Activated CD4-positive, alpha-beta memory T cell treated with anti-CD3 and anti-CD28 coated beads for 36 hours (primary cell): ENCODE measurements at regions not wholly inside any gene's neighbourhood (a gene's known extent, or its start where the extent isn't known, plus 50 kb on each side); places are given as distances from the start of the nearest gene placed in this dataset.
"Not testable (repeated sequence)": the region's sequence is repeated elsewhere in the genome, so short reads cannot be mapped to it uniquely, and the experiment has no call there.

Experiments
- CTCF ChIA-PET: fragments of 350-600 bp; sonication (Branson Sonifier 250); formaldehyde crosslinking; loops from one replicate; lab custom pipeline; 2021; ENCODE audit warnings: antibody characterized with exemption, inconsistent platforms; lab: Charles Lee
- POLR2A ChIA-PET: fragments of 350-600 bp; sonication (Branson Sonifier 250); formaldehyde crosslinking; loops from one replicate; lab custom pipeline; 2021; ENCODE audit warnings: antibody characterized with exemption; lab: Charles Lee
- DNase-seq: peaks from one replicate; pipeline ENCODE4 v3.0.0-alpha.2; 2020
- H3K27ac Mint-ChIP-seq: one replicate; pipeline ENCODE4 v1.8.0; 2021; ENCODE audit warnings: mixed read lengths
- H3K27me3 Mint-ChIP-seq: one replicate; pipeline ENCODE4 v1.8.0; 2021; ENCODE audit warnings: mixed read lengths
- H3K36me3 Mint-ChIP-seq: one replicate; pipeline ENCODE4 v1.8.0; 2021; ENCODE audit warnings: mixed read lengths
- H3K4me1 Mint-ChIP-seq: one replicate; pipeline ENCODE4 v1.8.0; 2021; ENCODE audit warnings: low read depth, mixed read lengths
- H3K4me3 Mint-ChIP-seq: one replicate; pipeline ENCODE4 v1.8.0; 2021; ENCODE audit warnings: mild to moderate bottlenecking, mixed read lengths
- H3K9me3 Mint-ChIP-seq: one replicate; pipeline ENCODE4 v1.8.0; 2021; ENCODE audit warnings: mixed read lengths
- intact Hi-C: fragments of 100-400 bp; cut with micrococcal nuclease; formaldehyde crosslinking; loops from one replicate; pipeline ENCODE4 v1.15.1; 2023

DNA sequence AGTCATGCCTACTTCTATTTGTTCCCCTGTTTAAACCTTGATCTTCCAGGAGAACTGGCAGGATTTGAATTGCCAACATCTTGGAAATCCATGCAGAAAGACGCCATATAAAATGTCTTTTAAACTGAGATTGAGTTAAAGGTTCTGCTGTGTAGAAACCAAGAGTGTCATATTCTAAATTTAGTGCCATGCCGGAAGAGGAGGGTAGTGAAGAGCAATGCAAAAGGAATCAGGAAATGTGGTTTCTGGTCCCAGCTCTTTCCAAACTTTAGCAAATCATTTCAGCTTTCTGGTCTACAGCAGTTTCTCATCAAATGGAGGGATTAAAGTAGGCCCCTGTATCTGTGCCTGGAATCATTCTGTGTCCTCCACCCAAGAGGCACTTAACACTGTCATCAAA, 85.7 kb downstream of the BTG1 start:
- intact Hi-C loops: no loop called here
- ChIA-PET CTCF (no interaction called here), POLR2A (interaction anchor here (1.3 kb wide), 1 partner anchor 86 kb away, joined by 4 read pairs; the partner anchor contains the start of gene BTG1)
- H3K27me3 Mint-ChIP-seq: no peaks in the 10 kb centered on the region
- H3K4me1 Mint-ChIP-seq: peaks cover 80% of the 10 kb centered on the region
- DNase-seq: no peak
- no peak overlapping the region for H3K4me3 Mint-ChIP-seq
- H3K9me3 Mint-ChIP-seq: peaks cover 6% of the 10 kb centered on the region
- peaks cover 16% of the 10 kb centered on the region for H3K36me3 Mint-ChIP-seq
- H3K27ac Mint-ChIP-seq: no peak overlapping the region

DNA sequence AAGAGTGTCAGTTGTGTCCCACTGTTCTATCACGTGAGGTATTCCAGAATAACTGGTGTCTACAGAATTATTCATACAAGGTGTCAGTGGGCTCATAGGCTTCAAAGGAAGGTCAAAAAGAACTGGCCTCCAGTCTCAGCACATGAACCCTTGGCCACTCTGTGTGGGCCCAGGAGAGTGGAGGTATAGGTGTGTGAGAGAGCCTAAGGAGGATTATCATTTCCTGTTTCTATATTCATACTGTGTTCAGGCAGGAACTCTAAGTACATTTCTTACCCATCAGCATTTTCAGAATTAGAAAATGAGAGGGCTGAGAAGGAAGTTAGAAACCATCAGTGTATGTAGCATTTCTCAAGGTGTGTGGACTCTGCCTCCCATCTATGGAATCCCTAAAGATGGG, 87.0 kb downstream of the BTG1 start:
- intact Hi-C loops: no loop called here
- Mint-ChIP-seq H3K27me3 (no peaks in the 10 kb centered on the region), H3K4me1 (peaks cover 72% of the 10 kb centered on the region), H3K36me3 (peaks cover 16% of the 10 kb centered on the region), H3K27ac (peak overlapping the region; percentile 53), H3K4me3 (no peak overlapping the region), H3K9me3 (peaks cover 6% of the 10 kb centered on the region)
- no peak for DNase-seq
- ChIA-PET POLR2A (no interaction called here), CTCF (no interaction called here)

DNA sequence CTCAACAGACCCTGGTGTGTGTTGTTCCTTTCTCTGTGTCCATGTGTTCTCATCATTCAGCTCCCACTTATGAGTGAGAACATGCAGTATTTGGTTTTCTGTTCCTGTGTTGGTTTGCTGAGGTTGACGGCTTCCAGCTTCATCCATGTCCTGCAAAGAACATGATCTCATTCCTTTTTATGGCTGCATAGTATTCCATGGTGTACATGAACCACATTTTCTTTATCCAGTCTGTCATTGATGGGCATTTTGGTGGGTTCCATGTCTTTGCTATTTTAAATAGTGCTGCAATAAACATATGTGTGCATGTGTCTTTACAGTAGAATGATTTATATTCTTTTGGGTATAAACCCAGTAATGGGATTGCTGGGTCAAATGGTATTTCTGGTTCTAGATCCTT, 88.9 kb downstream of the BTG1 start:
- H3K9me3 Mint-ChIP-seq, H3K4me3 Mint-ChIP-seq, DNase-seq, H3K27me3 Mint-ChIP-seq, POLR2A ChIA-PET: not testable (repeated sequence)
- Mint-ChIP-seq H3K36me3 (peaks cover 12% of the 10 kb centered on the region), H3K4me1 (peaks cover 66% of the 10 kb centered on the region), H3K27ac (peak overlapping the region; percentile 76)
- CTCF ChIA-PET: interaction anchor here (1.4 kb wide), 1 partner anchor 24 kb away, joined by 3 read pairs; no protein-coding TSS in a partner anchor
- intact Hi-C loops: loop anchor here (1.0 kb wide), 2 partner anchors 8 to 9 kb away; no protein-coding TSS in a partner anchor

DNA sequence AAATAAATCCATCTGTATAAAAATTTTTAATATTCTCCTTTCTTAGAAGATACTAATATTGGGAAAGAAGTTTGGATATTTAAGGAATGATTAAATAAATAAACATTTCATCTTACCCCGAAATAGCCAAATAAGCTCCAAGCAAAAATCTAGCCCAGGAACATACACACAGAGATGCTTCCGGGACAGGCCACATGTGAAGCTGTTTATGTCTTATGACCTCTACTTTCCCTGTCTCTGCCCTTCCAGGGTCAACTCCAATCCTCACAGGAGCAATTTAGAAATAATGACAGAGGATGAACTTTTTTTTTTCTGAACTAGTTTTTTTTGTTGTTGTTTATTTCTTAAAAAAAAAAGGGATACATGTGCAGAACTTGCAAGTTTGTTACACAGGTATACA, 89.4 kb downstream of the BTG1 start:
- DNase-seq: no peak
- ChIA-PET POLR2A (interaction anchor here (0.7 kb wide), 1 partner anchor 21 kb away, joined by 3 read pairs; no protein-coding TSS in a partner anchor), CTCF (interaction anchor here (0.7 to 1.4 kb wide), 2 partner anchors 23 to 185 kb away, joined by 3 to 4 read pairs; no protein-coding TSS in a partner anchor)
- H3K27ac Mint-ChIP-seq: peak overlapping the region; percentile 76
- H3K36me3 Mint-ChIP-seq: peaks cover 10% of the 10 kb centered on the region
- intact Hi-C loops: loop anchor here (1.0 kb wide), 2 partner anchors 8 to 9 kb away; no protein-coding TSS in a partner anchor
- H3K4me3 Mint-ChIP-seq: no peak overlapping the region
- H3K27me3 Mint-ChIP-seq: no peaks in the 10 kb centered on the region
- peaks cover 5% of the 10 kb centered on the region for H3K9me3 Mint-ChIP-seq
- peaks cover 67% of the 10 kb centered on the region for H3K4me1 Mint-ChIP-seq

DNA sequence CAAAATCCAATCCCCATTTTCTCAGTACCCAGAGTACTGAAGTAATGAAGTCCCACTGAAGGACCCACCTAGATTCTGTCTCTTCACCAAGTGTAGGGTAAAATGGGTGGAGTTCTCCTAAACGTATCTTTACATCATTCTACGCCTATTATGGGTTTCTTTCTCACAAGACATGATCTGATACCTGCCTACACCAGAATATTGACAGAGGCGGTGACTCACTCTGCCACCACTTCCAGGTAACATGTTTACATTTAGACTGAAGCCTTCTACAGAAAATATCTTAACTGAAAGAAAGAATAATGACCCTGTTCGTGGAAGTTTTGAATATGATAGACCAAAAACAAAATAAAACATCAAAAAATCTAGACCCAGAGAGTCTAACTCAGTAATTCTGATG, 89.8 kb downstream of the BTG1 start:
- peaks cover 70% of the 10 kb centered on the region for H3K4me1 Mint-ChIP-seq
- CTCF ChIA-PET: interaction anchor here (0.7 kb wide), 1 partner anchor 185 kb away, joined by 4 read pairs; no protein-coding TSS in a partner anchor
- peak overlapping the region; percentile 37 for H3K4me3 Mint-ChIP-seq
- H3K27me3 Mint-ChIP-seq: no peaks in the 10 kb centered on the region
- peak; percentile 80 for DNase-seq
- H3K9me3 Mint-ChIP-seq: peaks cover 5% of the 10 kb centered on the region
- H3K36me3 Mint-ChIP-seq: peaks cover 10% of the 10 kb centered on the region
- H3K27ac Mint-ChIP-seq: peak overlapping the region; percentile 76
- intact Hi-C loops: loop anchor here (1.0 kb wide), 2 partner anchors 8 to 9 kb away; no protein-coding TSS in a partner anchor
- POLR2A ChIA-PET: interaction anchor here (0.7 kb wide), 1 partner anchor 22 kb away, joined by 3 read pairs; no protein-coding TSS in a partner anchor

DNA sequence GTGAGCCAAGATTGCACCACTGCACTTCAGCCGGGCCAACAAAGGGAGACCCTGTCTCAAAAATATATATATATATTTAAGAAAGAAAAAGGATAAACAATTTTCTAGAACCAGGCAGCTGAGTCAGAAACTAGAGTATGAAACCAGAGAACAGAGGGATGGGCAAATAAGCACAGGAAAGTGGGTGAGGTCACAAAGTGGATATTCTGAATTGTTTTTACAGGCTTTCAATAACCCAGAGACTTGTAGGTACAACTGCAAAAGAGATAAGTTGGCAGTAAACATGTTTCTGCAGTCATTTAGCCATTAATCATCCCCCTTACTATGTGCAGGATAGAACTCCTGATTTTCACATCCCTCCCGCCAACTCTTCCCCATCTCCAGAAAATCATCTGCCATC, 94.2 kb downstream of the BTG1 start:
- Mint-ChIP-seq H3K27me3 (no peaks in the 10 kb centered on the region), H3K9me3 (no peaks in the 10 kb centered on the region), H3K4me3 (no peak overlapping the region), H3K36me3 (peaks cover 2% of the 10 kb centered on the region), H3K4me1 (peaks cover 68% of the 10 kb centered on the region), H3K27ac (peak overlapping the region; percentile 15)
- ChIA-PET POLR2A (interaction anchor here (1.2 kb wide), 1 partner anchor 94 kb away, joined by 3 read pairs; the partner anchor contains the start of gene BTG1), CTCF (no interaction called here)
- DNase-seq: no peak
- intact Hi-C loops: no loop called here

DNA sequence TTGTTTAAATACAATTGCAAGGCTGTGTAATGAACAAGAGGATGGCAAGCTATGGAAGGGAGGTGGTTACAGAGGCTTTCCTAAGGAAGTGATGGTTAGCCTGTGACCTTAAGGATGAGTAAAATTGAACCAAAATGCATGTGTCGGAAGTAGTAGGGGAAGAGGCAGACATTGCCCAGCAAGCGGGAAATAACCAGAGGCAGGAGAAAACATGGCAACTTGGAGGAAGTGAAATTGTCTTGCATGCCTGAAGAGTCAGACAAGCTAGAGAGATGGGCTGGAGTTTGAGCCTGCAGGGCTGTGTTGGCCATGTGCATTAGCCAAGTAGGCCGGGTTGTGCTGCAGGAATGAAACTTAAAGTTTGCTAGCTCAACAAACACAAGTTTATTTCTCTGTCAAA, 96.2 kb downstream of the BTG1 start:
- DNase-seq: no peak
- ChIA-PET CTCF (interaction anchor here (0.6 kb wide), 2 partner anchors 453 to 520 kb away, joined by 3 to 4 read pairs; no protein-coding TSS in a partner anchor), POLR2A (interaction anchor here (3.9 kb wide), 1 partner anchor 96 kb away, joined by 15 read pairs; the partner anchor contains the start of gene BTG1)
- Mint-ChIP-seq H3K36me3 (peaks cover 2% of the 10 kb centered on the region), H3K27ac (no peak overlapping the region), H3K4me1 (peaks cover 70% of the 10 kb centered on the region), H3K27me3 (no peaks in the 10 kb centered on the region), H3K9me3 (no peaks in the 10 kb centered on the region), H3K4me3 (no peak overlapping the region)
- intact Hi-C loops: loop anchor here (5.0 to 10.0 kb wide), 3 partner anchors 165 to 237 kb away; no protein-coding TSS in a partner anchor

DNA sequence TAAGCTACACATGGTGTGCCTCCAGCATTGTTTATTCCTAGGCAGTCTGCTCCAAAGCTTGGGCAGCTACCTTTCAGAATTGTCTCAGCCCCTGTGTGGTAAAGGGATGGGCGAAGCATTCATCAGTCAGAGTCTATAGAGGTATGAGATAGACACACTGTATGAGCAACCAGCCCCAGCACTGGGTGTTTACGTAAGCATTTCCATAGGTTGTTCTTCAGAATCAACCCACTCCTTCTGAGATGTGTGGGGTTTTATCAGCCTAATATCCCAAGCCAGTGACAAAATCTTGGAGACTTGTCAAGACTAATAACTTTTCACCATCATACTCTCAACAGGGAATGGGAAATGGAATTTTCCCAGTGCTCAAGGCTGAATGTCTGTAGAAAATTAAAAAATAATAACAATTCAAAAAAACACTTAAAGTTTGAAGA, 98.2 kb downstream of the BTG1 start:
- Mint-ChIP-seq H3K27me3 (no peaks in the 10 kb centered on the region), H3K36me3 (peaks cover 2% of the 10 kb centered on the region), H3K9me3 (no peaks in the 10 kb centered on the region), H3K4me3 (peak overlapping the region; percentile 61), H3K27ac (peak overlapping the region; percentile 81), H3K4me1 (peaks cover 85% of the 10 kb centered on the region)
- ChIA-PET POLR2A (interaction anchor here (0.8 to 3.9 kb wide), 3 partner anchors 90 to 98 kb away, joined by 4 to 15 read pairs (median 5); partner anchors contain the start of gene BTG1), CTCF (interaction anchor here (0.6 kb wide), 1 partner anchor 62 kb away, joined by 3 read pairs; no protein-coding TSS in a partner anchor)
- DNase-seq: peak; percentile 53
- intact Hi-C loops: loop anchor here (1.0 to 10.0 kb wide), 7 partner anchors 17 to 235 kb away; no protein-coding TSS in a partner anchor

DNA sequence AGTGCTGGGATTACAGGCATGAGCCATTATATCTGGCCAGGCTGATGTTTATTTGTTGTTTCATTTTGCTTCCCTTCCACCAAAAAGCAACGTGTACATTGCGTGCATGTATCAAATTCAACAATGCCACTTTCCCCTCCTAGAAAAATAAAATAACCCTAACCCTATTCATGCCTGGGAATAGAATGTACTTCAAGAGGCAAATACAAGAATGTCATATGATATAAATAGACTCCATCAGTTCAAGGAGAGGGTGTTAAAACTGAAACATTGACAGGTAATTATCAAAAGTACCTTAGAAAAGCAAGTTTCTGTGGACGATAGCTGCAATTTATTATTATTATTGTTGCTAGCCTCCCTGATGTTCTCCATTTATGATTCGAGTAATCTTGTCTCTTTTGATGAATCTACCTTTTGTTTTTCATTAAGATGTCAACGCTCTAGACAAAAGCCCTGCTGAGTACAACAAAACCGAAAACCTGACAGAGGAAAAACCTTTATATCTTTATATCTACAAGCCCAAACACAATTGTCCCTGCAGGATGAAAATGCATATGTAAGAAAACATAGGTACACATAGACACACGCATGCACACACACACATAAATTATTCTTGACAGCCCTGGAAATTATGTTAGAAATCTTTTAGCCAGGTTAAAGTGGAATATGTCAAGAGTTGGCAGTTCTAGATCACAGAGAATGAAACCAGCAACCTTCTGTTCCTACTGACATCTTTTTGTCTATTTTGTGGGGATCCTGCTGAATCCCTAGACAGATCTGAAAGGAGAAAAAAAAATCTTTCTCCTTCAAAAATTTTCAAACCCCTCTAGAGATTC, 98.9 kb downstream of the BTG1 start:
- ChIA-PET CTCF (interaction anchor here (0.6 kb wide), 1 partner anchor 61 kb away, joined by 3 read pairs; no protein-coding TSS in a partner anchor), POLR2A (interaction anchor here (0.8 to 3.9 kb wide), 3 partner anchors 91 to 98 kb away, joined by 4 to 15 read pairs (median 5); partner anchors contain the start of gene BTG1)
- peak overlapping the region; percentile 61 for H3K4me3 Mint-ChIP-seq
- H3K9me3 Mint-ChIP-seq: no peaks in the 10 kb centered on the region
- no peak for DNase-seq
- peak overlapping the region; percentile 81 for H3K27ac Mint-ChIP-seq
- peaks cover 2% of the 10 kb centered on the region for H3K36me3 Mint-ChIP-seq
- H3K4me1 Mint-ChIP-seq: peaks cover 84% of the 10 kb centered on the region
- no peaks in the 10 kb centered on the region for H3K27me3 Mint-ChIP-seq
- intact Hi-C loops: loop anchor here (1.0 to 10.0 kb wide), 7 partner anchors 16 to 234 kb away; no protein-coding TSS in a partner anchor

DNA sequence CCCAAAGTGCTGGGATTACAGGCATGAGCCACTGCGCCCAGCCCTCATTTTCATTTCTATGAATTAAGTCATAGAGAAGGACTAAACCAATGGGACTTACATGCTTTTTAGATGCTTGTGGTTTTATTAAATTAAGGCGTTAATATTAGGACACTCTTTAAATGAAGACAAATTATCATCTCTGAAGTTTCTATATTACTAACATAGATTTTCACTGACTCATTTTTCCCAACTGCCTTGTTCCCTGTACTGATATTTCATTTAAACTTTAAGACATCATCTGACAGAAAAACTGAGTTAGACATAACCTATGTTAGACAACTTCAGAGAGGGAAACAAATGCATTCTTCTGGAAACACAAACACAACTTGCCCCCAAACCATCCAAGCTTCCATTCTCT, 99.8 kb downstream of the BTG1 start:
- peak overlapping the region; percentile 9 for H3K4me3 Mint-ChIP-seq
- H3K9me3 Mint-ChIP-seq: no peaks in the 10 kb centered on the region
- CTCF ChIA-PET: no interaction called here
- peaks cover 83% of the 10 kb centered on the region for H3K4me1 Mint-ChIP-seq
- intact Hi-C loops: loop anchor here (2.0 to 10.0 kb wide), 5 partner anchors 15 to 234 kb away; no protein-coding TSS in a partner anchor
- DNase-seq: no peak
- H3K36me3 Mint-ChIP-seq: peaks cover 2% of the 10 kb centered on the region
- POLR2A ChIA-PET: interaction anchor here (3.9 kb wide), 1 partner anchor 99 kb away, joined by 15 read pairs; the partner anchor contains the start of gene BTG1
- H3K27me3 Mint-ChIP-seq: no peaks in the 10 kb centered on the region
- H3K27ac Mint-ChIP-seq: peak overlapping the region; percentile 81

DNA sequence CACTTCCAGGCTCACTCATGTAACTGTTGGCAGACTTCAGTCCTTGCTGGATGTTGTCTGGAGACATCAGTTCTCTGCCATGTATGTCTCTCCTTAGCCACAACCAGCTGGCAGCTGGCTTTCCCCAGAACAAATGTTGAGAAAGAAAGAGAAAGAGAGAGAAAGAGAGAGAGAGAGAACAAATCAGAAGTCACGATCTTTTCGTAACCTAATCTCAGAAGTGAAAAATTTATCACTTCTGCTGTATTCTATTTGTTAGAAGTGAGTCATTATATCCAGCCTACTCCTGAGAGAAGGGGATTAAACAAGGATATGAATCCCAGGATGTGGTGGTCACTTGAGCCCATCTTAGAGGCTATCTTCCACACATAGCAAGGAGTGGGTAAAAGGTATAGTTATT, 101.2 kb downstream of the BTG1 start:
- CTCF ChIA-PET: interaction anchor here (0.7 kb wide), 1 partner anchor 100 kb away, joined by 3 read pairs; no protein-coding TSS in a partner anchor
- peak; percentile 39 for DNase-seq
- intact Hi-C loops: loop anchor here (1.0 to 10.0 kb wide), 2 partner anchors 9 to 170 kb away; no protein-coding TSS in a partner anchor
- H3K36me3 Mint-ChIP-seq: peaks cover 2% of the 10 kb centered on the region
- H3K4me3 Mint-ChIP-seq: no peak overlapping the region
- POLR2A ChIA-PET: no interaction called here
- no peaks in the 10 kb centered on the region for H3K9me3 Mint-ChIP-seq
- H3K27me3 Mint-ChIP-seq: no peaks in the 10 kb centered on the region
- H3K27ac Mint-ChIP-seq: peak overlapping the region; percentile 52
- H3K4me1 Mint-ChIP-seq: peaks cover 86% of the 10 kb centered on the region
